GM13976 (cell line): ENCODE measurements at regions not wholly inside any gene's neighbourhood (a gene's known extent, or its start where the extent isn't known, plus 50 kb on each side); places are given as distances from the start of the nearest gene placed in this dataset.
"Not testable (repeated sequence)": the region's sequence is repeated elsewhere in the genome, so short reads cannot be mapped to it uniquely, and the experiment has no call there.

Experiments used
- DNase-seq: peaks from one replicate; pipeline ENCODE4 v3.0.0; 2012; ENCODE audit warnings: low spot score
- CTCF ChIP-seq: IDR thresholded peaks from 2 replicates; pipeline ENCODE4 v1.5.1; 2012; ENCODE audit warnings: borderline replicate concordance, mild to moderate bottlenecking; ENCODE audit not compliant: insufficient read depth; ENCODE audit errors: extremely low read depth, missing control alignments, control extremely low read depth
- in situ Hi-C: fragments of 300-500 bp; cut with MboI; formaldehyde crosslinking; loops from one replicate; pipeline ENCODE4 v1.12.0; 2022; ENCODE audit warnings: low sequenced_read_pairs, mixed read lengths, inconsistent platforms; ENCODE audit not compliant: unreplicated experiment

GRCh38 chrY:19549671-19550466 lies 194.7 kb downstream of the KDM5D start:
- no peak for TF ChIP-seq CTCF
- in situ Hi-C loops = no loop called here

GRCh38 chrY:19541475-19542306 lies 202.8 kb downstream of the KDM5D start:
- peak; percentile 7 for DNase-seq

More at GRCh38 chrY:19549671-19550466, 194.7 kb downstream of the KDM5D start:
- DNase-seq = no peak

GRCh38 chrY:19535697-19536096 lies 208.8 kb downstream of the KDM5D start:
- DNase-seq, in situ Hi-C loops: not testable (repeated sequence)

More at GRCh38 chrY:19541475-19542306, 202.8 kb downstream of the KDM5D start:
- TF ChIP-seq CTCF = no peak
- in situ Hi-C loops = no loop called here

GRCh38 chrY:19521976-19522375 lies 222.6 kb downstream of the KDM5D start:
- TF ChIP-seq CTCF = no peak
- in situ Hi-C loops = no loop called here
- DNase-seq = no peak

GRCh38 chrY:19503092-19503449 lies 241.5 kb downstream of the KDM5D start:
- DNase-seq = no peak
- in situ Hi-C loops = no loop called here
- TF ChIP-seq CTCF = no peak

- in situ Hi-C loops = no loop called here
- no peak for TF ChIP-seq CTCF
- no peak for DNase-seq
Observed at GRCh38 chrY:19502169-19503091, 242.1 kb downstream of the KDM5D start.
